OCI-LY3 (cell line): ENCODE measurements at regions not wholly inside any gene's neighbourhood (a gene's known extent, or its start where the extent isn't known, plus 50 kb on each side); places are given as distances from the start of the nearest gene placed in this dataset.

Source experiments
- CTCF ChIP-seq: fragments of 200-600, 300-600 bp; sonication (generic); IDR thresholded peaks from 2 replicates; pipeline ENCODE4 v1.5.1; 2014; ENCODE audit warnings: antibody characterized with exemption, low read length, low read depth
- EZH2phosphoT487 ChIP-seq: fragments of 200-600 bp; shearing (Covaris generic); IDR thresholded peaks from 2 replicates; pipeline ENCODE4 v1.6.1; 2018; ENCODE audit warnings: antibody characterized with exemption, mixed run types, low read depth

GRCh38 chr18:34956663-34957062 is 84.5 kb upstream of the MAPRE2 start:
- TF ChIP-seq CTCF: no peak
- TF ChIP-seq EZH2phosphoT487: no peak
